ENCODE measurements at regions not wholly inside any gene's neighbourhood (a gene's known extent, or its start where the extent isn't known, plus 50 kb on each side); places are given as distances from the start of the nearest gene placed in this dataset.
"Not testable (repeated sequence)": the region's sequence is repeated elsewhere in the genome, so short reads cannot be mapped to it uniquely, and the experiment has no call there.

DNA sequence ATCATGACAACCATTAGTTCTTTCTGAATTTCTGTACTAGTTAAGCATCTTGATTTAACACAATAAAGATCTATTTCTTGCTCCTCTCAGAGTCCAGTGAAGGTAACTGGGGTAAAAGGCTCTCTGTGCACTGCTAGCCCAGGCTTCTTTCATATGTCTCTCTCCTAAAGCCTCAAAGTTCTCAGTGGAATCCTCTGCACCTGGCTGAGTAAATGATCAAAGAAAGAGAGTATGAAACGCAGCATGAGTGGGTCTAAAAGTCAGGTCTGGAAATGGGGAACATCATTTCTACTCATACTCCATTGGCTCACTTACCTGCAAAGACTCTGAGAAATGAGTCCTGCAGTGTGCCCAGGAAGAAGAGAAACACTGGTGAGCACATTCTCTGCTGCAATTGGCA, 418.5 kb downstream of the PTPRC start:
- no peak for DNase-seq

GRCh38 chr1:199058281-199058680, 419.4 kb downstream of the PTPRC start:
- no peak for DNase-seq

- DNase-seq: no peak
Measured at GRCh38 chr1:199064971-199065370, 426.1 kb downstream of the PTPRC start.

DNA sequence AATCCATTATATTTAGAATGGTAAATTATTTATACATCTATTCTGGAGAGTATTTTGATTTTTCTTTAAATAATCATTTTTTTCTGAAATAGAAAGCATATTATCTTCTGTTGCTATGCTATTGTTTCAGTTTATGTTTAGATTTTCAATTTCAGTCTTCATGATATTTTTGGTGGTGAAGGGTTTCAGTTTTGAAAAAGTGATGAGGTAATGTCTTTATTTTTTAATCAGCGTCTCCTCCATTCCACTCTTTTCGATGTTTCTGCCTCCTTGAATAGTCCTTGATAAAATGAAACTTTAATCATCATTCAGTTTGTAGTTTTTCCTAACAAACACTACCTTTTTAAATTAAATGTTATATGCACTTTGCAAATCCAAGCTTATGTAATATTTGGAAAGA, 428.6 kb downstream of the PTPRC start:
- DNase-seq: no peak

DNA sequence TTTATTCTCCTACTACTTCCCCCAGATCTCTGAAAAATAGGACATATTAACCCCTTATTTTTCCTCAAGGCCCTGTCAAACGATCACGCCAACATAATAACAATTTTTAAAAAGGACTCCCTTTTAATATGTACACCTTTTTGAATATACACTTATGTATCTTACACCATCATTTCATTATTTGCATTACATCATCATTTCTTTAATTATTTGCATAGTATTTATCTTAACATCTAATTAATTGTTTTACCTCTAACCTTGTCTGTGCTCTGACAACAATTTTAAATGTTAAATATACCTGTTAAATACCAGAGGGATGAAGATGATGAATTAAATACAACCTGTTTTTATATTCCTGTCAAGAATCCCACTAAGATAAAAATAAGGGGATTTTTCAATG, 432.2 kb downstream of the PTPRC start:
- DNase-seq: no peak

GRCh38 chr1:199073166-199073565, 434.3 kb downstream of the PTPRC start:
- no peak for DNase-seq

DNA sequence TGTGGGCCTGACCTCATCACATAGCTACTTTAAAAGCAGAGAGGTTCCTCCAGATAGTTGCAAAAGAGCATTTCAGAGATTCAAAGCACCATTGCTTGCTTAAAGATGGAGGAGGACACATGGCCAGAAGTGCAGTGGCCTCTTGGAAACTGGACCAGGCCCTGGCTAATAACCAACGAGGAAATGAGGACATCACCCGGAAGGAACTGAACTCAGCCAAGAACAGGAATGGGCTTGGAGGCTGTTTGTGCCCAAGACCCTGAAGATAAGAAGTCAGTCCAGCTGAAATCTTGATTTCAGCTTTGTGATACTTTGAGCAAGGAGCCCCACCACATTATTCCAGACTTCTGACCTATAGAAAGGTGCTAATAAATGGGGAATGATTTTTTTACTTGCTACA, 437.0 kb downstream of the PTPRC start:
- DNase-seq: no peak

DNA sequence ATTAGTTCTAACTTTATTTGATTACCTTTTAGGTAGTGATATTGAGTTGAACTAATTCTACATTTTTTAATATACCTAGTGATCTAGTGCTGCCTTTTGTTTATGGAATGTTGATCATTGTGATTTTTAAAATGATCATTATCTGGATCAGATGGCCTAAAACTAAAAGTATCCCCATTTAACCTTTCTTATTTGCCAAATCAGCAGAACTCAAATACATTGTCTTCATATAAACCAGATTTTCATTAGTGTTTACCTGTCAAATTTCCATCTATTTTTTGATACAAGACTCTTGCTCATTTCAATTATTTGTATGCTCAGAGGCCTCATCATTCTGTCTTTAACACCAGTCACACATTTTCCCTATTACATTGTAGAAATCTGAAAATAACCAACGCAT, 441.2 kb downstream of the PTPRC start:
- no peak for DNase-seq

GRCh38 chr1:199081739-199082138, 442.9 kb downstream of the PTPRC start:
- no peak for DNase-seq

DNA sequence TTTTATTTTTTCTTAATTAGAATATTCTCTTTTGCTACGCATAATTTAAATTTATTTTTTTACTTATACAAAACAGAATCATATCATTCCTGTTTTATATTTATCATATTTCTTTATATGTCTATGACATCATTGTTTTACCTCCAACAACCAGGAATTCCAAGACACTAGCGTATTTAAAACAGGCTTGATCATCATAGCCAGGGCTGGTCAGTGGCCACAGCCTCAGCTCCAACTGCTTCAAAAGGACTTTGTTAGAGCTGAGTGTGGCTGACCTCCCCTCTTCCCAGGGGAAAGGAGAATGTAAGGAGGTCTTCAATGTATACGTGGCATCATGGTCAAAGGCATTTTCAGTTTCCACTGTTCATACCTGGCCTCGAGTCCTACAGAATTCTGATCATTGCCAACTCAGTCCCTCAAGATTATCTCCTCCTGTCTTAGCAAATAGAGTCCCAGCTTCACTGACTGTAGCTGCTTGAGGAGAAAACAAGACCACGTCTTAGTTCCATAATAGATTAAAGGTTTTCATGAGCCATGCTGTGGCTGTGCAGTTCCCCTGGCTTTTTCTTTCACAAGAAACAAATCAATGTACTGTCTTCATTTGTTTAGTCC, 444.0 kb downstream of the PTPRC start:
- DNase-seq: no peak

GRCh38 chr1:199083680-199084079, 444.8 kb downstream of the PTPRC start:
- no peak for DNase-seq

GRCh38 chr1:199084293-199084692, 445.5 kb downstream of the PTPRC start:
- no peak for DNase-seq

DNA sequence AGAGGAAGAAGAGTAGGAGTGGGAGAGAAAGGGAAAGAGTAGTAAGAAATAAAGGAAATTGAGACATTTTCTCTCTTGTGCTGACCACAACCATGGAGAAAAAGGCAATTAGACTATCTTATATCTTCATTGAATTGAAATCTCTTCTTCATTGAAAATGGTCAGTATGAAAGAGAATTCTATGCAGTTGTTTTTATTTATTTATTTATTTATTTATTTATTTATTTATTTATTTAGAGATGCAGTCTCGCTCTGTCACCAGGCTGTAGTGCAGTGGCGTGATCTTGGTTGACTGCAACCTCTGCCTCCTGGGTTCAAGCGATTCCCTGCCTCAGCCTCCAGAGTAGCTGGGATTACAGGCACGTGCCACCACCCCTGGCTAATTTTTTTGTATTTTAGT, 447.1 kb downstream of the PTPRC start:
- DNase-seq: no peak

- no peak for DNase-seq
Measured at GRCh38 chr1:199087144-199087543, 448.3 kb downstream of the PTPRC start.

- DNase-seq: no peak
Measured at GRCh38 chr1:199089393-199090122, 450.7 kb downstream of the PTPRC start.

DNA sequence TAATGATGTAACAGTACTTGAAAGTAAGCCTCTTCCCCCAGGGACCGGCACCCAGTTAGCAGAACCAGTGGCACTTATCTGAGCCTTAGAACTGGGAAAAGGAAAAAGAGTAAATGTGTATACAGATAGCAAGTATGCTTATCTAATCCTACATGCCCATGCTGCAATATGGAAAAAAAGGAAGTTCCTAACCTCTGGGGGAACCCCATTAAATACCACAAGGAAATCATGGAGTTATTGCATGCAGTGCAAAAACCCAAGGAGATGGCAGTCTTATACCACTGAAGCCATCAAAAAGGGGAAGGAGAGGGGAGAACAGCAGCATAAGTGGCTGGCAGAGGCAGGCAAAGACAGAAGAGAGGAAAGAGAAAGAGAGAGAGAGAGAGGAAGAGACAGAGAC, 456.8 kb downstream of the PTPRC start:
- DNase-seq: not testable (repeated sequence)

DNA sequence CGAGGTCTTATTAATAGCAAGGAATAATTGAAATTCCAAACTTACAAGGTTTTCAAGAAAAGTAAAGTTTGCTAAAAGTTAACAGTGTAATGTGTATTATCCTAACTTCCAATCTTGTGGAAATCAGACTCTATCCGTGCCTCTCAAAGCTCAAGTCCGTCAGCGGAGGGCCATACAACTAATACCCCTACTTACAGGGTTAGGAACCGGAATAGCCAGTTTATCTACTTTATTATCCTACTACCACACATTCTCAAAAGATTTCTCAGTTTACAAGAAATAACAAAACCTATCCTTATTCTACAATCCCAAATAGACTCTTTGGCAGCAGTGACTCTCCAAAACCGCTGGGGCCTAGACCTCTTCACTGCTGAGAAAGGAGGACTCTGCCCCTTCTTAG, 457.8 kb downstream of the PTPRC start:
- DNase-seq: no peak

- DNase-seq: no peak
Measured at GRCh38 chr1:199098468-199098867, 459.6 kb downstream of the PTPRC start.

DNA sequence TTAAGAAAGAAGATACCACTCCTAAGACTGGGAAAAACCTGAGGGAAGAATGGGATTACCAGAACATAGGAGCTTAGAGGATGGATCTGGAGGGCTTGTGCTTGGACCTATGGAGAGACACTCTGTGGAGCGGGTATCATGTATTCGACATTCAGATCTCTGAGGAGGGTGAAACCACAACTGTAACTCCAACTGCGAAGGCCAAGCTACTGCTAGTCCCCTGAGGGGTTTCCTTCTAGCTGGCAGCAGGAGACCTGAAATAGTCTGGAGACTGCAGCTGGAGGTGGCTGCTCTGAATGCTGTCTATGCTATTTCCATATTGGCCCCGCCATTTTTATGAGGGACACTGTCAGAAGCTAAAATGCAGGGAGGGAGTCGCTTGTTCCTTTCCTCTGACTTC, 462.3 kb downstream of the PTPRC start:
- DNase-seq: no peak

GRCh38 chr1:199101635-199102034, 462.8 kb downstream of the PTPRC start:
- DNase-seq: no peak

- no peak for DNase-seq
Measured at GRCh38 chr1:199102239-199102638, 463.4 kb downstream of the PTPRC start.

- DNase-seq: no peak
Measured at GRCh38 chr1:199109160-199109559, 470.3 kb downstream of the PTPRC start.

- no peak for DNase-seq
Measured at GRCh38 chr1:199112365-199112764, 473.5 kb downstream of the PTPRC start.

DNA sequence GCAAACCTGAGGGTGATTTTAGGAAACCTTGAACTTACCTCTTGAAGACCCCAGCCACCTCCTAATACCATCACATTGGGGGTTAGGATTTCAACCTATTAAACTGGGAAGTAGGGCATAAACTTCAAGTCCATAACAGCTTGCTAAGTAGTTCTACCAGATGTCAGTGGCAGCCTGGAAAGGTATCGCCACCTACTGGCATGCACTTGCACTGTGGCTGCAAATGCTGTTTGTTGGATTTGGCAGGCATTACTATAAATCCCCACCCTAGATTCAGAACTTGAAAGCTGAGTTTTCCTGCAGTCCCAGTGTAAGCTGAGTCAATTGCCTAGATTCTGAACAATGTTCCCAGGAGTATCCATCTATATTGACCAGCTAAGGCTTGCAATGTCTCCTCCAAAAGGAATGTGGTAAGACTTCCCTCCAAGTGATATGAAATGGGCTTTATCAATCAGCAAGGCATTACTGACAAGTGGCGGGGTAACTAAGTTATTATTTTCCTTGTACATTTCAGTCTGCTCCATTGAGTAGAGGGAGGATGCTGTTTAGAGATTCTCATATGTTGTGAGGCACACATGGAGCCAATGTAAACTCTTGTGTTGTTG, 474.5 kb downstream of the PTPRC start:
- DNase-seq: peak; percentile 19

DNA sequence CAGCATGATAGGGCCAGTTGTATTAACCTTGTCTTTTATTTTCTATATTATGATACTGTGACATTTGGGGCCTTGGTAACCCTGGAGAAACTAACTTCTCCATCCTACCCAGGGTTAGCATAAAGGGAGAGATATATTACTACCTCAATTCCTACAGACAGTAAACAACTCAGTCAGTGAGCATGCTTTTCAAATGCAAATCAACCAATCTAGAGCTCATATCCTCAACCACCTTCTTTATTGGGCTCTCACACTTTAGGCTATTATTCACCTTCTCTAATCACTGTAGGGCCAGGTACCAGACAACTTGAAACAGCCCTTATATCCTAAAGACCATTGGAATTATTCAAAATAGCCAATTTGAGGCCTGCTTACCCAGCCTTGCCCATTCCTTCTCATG, 477.6 kb downstream of the PTPRC start:
- DNase-seq: no peak

Data from eye (tissue), 1 donor.